RWPE1 (cell line): ENCODE measurements at regions not wholly inside any gene's neighbourhood (a gene's known extent, or its start where the extent isn't known, plus 50 kb on each side); places are given as distances from the start of the nearest gene placed in this dataset.

ENCODE experiments used
- CTCF ChIA-PET: fragments of 350-600 bp; sonication (Branson Sonifier 250); formaldehyde crosslinking; extraction: SDS; loops from one replicate; lab custom pipeline; 2021; lab: Yijun Ruan, JAX
- POLR2A ChIA-PET: fragments of 400-600 bp; formaldehyde crosslinking; extraction: SDS; loops from one replicate; lab custom pipeline; 2020; ENCODE audit warnings: antibody characterized with exemption; ENCODE audit not compliant: low non-redundant PET; lab: Yijun Ruan, JAX
- DNase-seq: peaks from one replicate; pipeline ENCODE4 v3.0.0; 2012; ENCODE audit warnings: low spot score
- H3K27ac ChIP-seq: fragments of 450-650 bp; 2 replicates; pipeline ENCODE4 v1.5.1; 2017
- CTCF ChIP-seq: fragments of 450-650 bp; conservative IDR thresholded peaks from 2 replicates; pipeline ENCODE4 v1.5.1; 2017; ENCODE audit warnings: low read depth, mild to moderate bottlenecking

- no peak for DNase-seq
- ChIA-PET CTCF (interaction anchor here (0.5 to 0.6 kb wide), 2 partner anchors 21 to 35 kb away, joined by 3 read pairs; no protein-coding TSS in a partner anchor), POLR2A (no interaction called here)
- no peak for TF ChIP-seq CTCF
- no peak overlapping the region for H3K27ac ChIP-seq
Observed at GRCh38 chr14:34300330-34300729, 161.7 kb downstream of the SPTSSA start.

- no peak for DNase-seq
- H3K27ac ChIP-seq = no peak overlapping the region
- TF ChIP-seq CTCF = no peak
- ChIA-PET CTCF (no interaction called here), POLR2A (no interaction called here)
Observed at GRCh38 chr14:34299360-34299759, 162.7 kb downstream of the SPTSSA start.

- no peak for TF ChIP-seq CTCF
- DNase-seq = peak; percentile 24
- CTCF ChIA-PET = interaction anchor here (0.6 kb wide), 1 partner anchor 210 kb away, joined by 3 read pairs; no protein-coding TSS in a partner anchor
- no peak overlapping the region for H3K27ac ChIP-seq
- POLR2A ChIA-PET = no interaction called here
Observed at GRCh38 chr14:34297786-34298520, 164.1 kb downstream of the SPTSSA start.

GRCh38 chr14:34283590-34283989 is 178.4 kb downstream of the SPTSSA start:
- TF ChIP-seq CTCF = no peak
- H3K27ac ChIP-seq = no peak overlapping the region
- ChIA-PET POLR2A (no interaction called here), CTCF (no interaction called here)
- no peak for DNase-seq

GRCh38 chr14:34277191-34277590 is 184.8 kb downstream of the SPTSSA start:
- DNase-seq = no peak
- TF ChIP-seq CTCF = no peak
- CTCF ChIA-PET = no interaction called here
- POLR2A ChIA-PET = no interaction called here
- no peak overlapping the region for H3K27ac ChIP-seq

GRCh38 chr14:34275530-34275929 is 186.5 kb downstream of the SPTSSA start:
- DNase-seq = no peak
- no peak overlapping the region for H3K27ac ChIP-seq
- CTCF ChIA-PET = interaction anchor here (0.6 kb wide), 1 partner anchor 1111 kb away, joined by 6 read pairs; no protein-coding TSS in a partner anchor
- TF ChIP-seq CTCF = no peak
- POLR2A ChIA-PET = no interaction called here
